Neural progenitor cell (in vitro differentiated cells): ENCODE measurements at regions not wholly inside any gene's neighbourhood (a gene's known extent, or its start where the extent isn't known, plus 50 kb on each side); places are given as distances from the start of the nearest gene placed in this dataset.
A peak's percentile ranks its signal among the peaks of the same experiment; 100 is the strongest.

Experiments used
- DNase-seq: peaks from one replicate; pipeline ENCODE4 v3.0.0-alpha.2; 2016; ENCODE audit warnings: low spot score
- H2AFZ ChIP-seq: fragments of 200-600 bp; sonication (generic); replicated peaks from 2 replicates; pipeline ENCODE4 v1.6.1; 2016; ENCODE audit warnings: antibody characterized with exemption
- H3F3A ChIP-seq: fragments of 200-600 bp; sonication (generic); 2 replicates; pipeline ENCODE4 v1.6.1; 2016; ENCODE audit warnings: antibody characterized with exemption, low read depth
- H3K27ac ChIP-seq: fragments of 200-600 bp; sonication (generic); 2 replicates; pipeline ENCODE4 v1.5.1; 2016; ENCODE audit warnings: mild to moderate bottlenecking
- H3K27me3 ChIP-seq: fragments of 200-600 bp; sonication (generic); 2 replicates; pipeline ENCODE4 v1.6.1; 2016; ENCODE audit warnings: mild to moderate bottlenecking, moderate library complexity
- H3K36me3 ChIP-seq: fragments of 200-600 bp; sonication (generic); 2 replicates; pipeline ENCODE4 v1.5.1; 2016
- H3K4me1 ChIP-seq: fragments of 200-600 bp; sonication (generic); 2 replicates; pipeline ENCODE4 v1.6.1; 2016; ENCODE audit warnings: mixed run types
- H3K4me2 ChIP-seq: fragments of 200-600 bp; sonication (generic); 2 replicates; pipeline ENCODE4 v1.6.1; 2016
- H3K4me3 ChIP-seq: fragments of 200-600 bp; sonication (generic); 2 replicates; pipeline ENCODE4 v1.5.1; 2016
- H3K79me2 ChIP-seq: fragments of 200-600 bp; sonication (generic); 2 replicates; pipeline ENCODE4 v1.6.1; 2016; ENCODE audit warnings: low read depth
- H3K9ac ChIP-seq: fragments of 200-600 bp; sonication (generic); 2 replicates; pipeline ENCODE4 v1.6.1; 2016
- H3K9me3 ChIP-seq: fragments of 200-600 bp; sonication (generic); 2 replicates; pipeline ENCODE4 v1.5.1; 2016; ENCODE audit warnings: low read depth
- H4K20me1 ChIP-seq: fragments of 200-600 bp; sonication (generic); 2 replicates; pipeline ENCODE4 v1.6.1; 2016; ENCODE audit warnings: low read depth
- H3K27ac Mint-ChIP-seq: 3 replicates; pipeline ENCODE4 v1.8.0; 2021; ENCODE audit warnings: mixed read lengths
- H3K27me3 Mint-ChIP-seq: 2 replicates; pipeline ENCODE4 v1.8.0; 2022; ENCODE audit warnings: low read depth, mild to moderate bottlenecking, inconsistent platforms, moderate library complexity, mixed read lengths; ENCODE audit not compliant: insufficient read depth
- H3K36me3 Mint-ChIP-seq: 3 replicates; pipeline ENCODE4 v1.8.0; 2021; ENCODE audit warnings: mixed read lengths
- H3K4me1 Mint-ChIP-seq: 3 replicates; pipeline ENCODE4 v1.8.0; 2021; ENCODE audit warnings: mixed read lengths
- H3K4me3 Mint-ChIP-seq: 3 replicates; pipeline ENCODE4 v1.8.0; 2021; ENCODE audit warnings: mild to moderate bottlenecking, moderate library complexity, mixed read lengths
- H3K9me3 Mint-ChIP-seq: 3 replicates; pipeline ENCODE4 v1.8.0; 2020; ENCODE audit warnings: mixed read lengths
- EZH2 ChIP-seq: fragments of 200-600 bp; sonication (generic); IDR thresholded peaks from 2 replicates; pipeline ENCODE4 v1.6.1; 2017; ENCODE audit warnings: antibody characterized with exemption, mild to moderate bottlenecking, moderate library complexity
- EZH2phosphoT487 ChIP-seq: fragments of 200-600 bp; sonication (generic); IDR thresholded peaks from 2 replicates; pipeline ENCODE4 v1.6.1; 2017; ENCODE audit warnings: antibody characterized with exemption
- TF ChIP-seq, protein P1 (sequence below): fragments of 200-600 bp; sonication (generic); IDR thresholded peaks from 2 replicates; pipeline ENCODE4 v1.5.1; 2017; ENCODE audit warnings: antibody characterized with exemption, mild to moderate bottlenecking

DNA sequence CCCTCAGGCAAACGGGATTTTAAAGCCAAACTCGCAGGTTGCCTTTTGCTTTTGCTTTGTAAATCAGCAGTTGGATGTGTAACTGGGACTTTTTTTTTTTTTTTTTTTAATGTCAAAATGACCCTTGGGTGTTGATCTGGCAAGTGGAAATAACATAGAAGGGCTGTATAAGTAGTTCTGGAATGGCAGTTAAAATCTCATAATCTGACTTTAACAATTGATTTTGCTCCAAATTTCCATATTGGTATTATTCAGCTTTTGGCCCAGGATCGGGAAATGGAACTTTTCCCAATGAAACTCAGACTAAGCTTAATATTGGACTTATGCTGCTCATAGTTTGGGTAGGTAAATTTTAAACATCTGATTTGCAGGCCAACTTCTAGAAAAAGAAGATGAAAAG, 346.8 kb upstream of the NUDT12 start:
- H3K4me1 Mint-ChIP-seq: peaks cover 9% of the 10 kb centered on the region
- no peaks in the 10 kb centered on the region for H3K27me3 Mint-ChIP-seq
- no peak overlapping the region for H3K4me3 ChIP-seq
- H3K4me1 ChIP-seq: peaks cover 12% of the 10 kb centered on the region
- H2AFZ ChIP-seq: no peak overlapping the region
- TF ChIP-seq, protein P1, sequence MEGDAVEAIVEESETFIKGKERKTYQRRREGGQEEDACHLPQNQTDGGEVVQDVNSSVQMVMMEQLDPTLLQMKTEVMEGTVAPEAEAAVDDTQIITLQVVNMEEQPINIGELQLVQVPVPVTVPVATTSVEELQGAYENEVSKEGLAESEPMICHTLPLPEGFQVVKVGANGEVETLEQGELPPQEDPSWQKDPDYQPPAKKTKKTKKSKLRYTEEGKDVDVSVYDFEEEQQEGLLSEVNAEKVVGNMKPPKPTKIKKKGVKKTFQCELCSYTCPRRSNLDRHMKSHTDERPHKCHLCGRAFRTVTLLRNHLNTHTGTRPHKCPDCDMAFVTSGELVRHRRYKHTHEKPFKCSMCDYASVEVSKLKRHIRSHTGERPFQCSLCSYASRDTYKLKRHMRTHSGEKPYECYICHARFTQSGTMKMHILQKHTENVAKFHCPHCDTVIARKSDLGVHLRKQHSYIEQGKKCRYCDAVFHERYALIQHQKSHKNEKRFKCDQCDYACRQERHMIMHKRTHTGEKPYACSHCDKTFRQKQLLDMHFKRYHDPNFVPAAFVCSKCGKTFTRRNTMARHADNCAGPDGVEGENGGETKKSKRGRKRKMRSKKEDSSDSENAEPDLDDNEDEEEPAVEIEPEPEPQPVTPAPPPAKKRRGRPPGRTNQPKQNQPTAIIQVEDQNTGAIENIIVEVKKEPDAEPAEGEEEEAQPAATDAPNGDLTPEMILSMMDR: no peak
- TF ChIP-seq EZH2 (no peak), EZH2phosphoT487 (no peak)
- DNase-seq: no peak
- no peaks in the 10 kb centered on the region for H3F3A ChIP-seq
- no peak overlapping the region for H3K4me2 ChIP-seq
- no peaks in the 10 kb centered on the region for H3K36me3 ChIP-seq
- H3K4me3 Mint-ChIP-seq: no peak overlapping the region
- H3K27me3 ChIP-seq: no peaks in the 10 kb centered on the region
- no peaks in the 10 kb centered on the region for H3K79me2 ChIP-seq
- H3K27ac Mint-ChIP-seq: no peak overlapping the region
- no peaks in the 10 kb centered on the region for H4K20me1 ChIP-seq
- H3K27ac ChIP-seq: no peak overlapping the region
- H3K9ac ChIP-seq: no peak overlapping the region
- peaks cover 5% of the 10 kb centered on the region for H3K9me3 Mint-ChIP-seq
- H3K36me3 Mint-ChIP-seq: no peaks in the 10 kb centered on the region
- H3K9me3 ChIP-seq: no peaks in the 10 kb centered on the region

GRCh38 chr5:103908336-103909080, 345.9 kb upstream of the NUDT12 start:
- no peaks in the 10 kb centered on the region for H3K27me3 Mint-ChIP-seq
- no peaks in the 10 kb centered on the region for H3F3A ChIP-seq
- no peaks in the 10 kb centered on the region for H3K9me3 ChIP-seq
- no peaks in the 10 kb centered on the region for H3K36me3 ChIP-seq
- H3K27ac ChIP-seq: no peak overlapping the region
- peaks cover 11% of the 10 kb centered on the region for H3K9me3 Mint-ChIP-seq
- H3K36me3 Mint-ChIP-seq: no peaks in the 10 kb centered on the region
- peak overlapping the region; percentile 95 for H2AFZ ChIP-seq
- no peaks in the 10 kb centered on the region for H4K20me1 ChIP-seq
- no peaks in the 10 kb centered on the region for H3K79me2 ChIP-seq
- peaks cover 9% of the 10 kb centered on the region for H3K4me1 Mint-ChIP-seq
- no peak overlapping the region for H3K4me3 Mint-ChIP-seq
- H3K27me3 ChIP-seq: no peaks in the 10 kb centered on the region
- TF ChIP-seq, protein P1: no peak
- no peak for TF ChIP-seq EZH2phosphoT487
- TF ChIP-seq EZH2: no peak
- H3K27ac Mint-ChIP-seq: no peak overlapping the region
- H3K9ac ChIP-seq: no peak overlapping the region
- no peak overlapping the region for H3K4me3 ChIP-seq
- peak overlapping the region; percentile 26 for H3K4me2 ChIP-seq
- DNase-seq: peak; percentile 38
- peaks cover 12% of the 10 kb centered on the region for H3K4me1 ChIP-seq

DNA sequence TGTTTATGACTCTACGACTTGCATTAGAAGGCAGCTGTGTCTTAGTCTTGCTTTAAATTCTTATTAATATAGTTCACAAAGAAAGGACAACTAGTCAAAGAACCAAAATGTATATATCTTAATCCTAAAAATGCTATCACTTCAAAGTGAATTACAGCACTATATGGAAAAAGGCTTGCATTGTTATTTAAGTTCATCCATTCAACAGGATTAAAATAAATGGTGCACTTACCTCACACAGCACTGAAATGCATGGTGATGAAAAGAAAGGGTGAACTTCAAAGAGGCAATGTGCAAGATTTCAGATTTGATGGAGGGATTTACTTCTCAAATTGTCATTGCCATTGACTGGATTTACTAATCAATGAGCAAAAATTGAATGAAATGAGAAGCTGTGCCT, 344.4 kb upstream of the NUDT12 start:
- Histone ChIP-seq H3K4me1 (peaks cover 12% of the 10 kb centered on the region), H3K9me3 (no peaks in the 10 kb centered on the region), H3K27ac (no peak overlapping the region), H3K9ac (no peak overlapping the region), H3K4me2 (no peak overlapping the region), H2AFZ (no peak overlapping the region), H4K20me1 (no peaks in the 10 kb centered on the region), H3F3A (no peaks in the 10 kb centered on the region), H3K36me3 (no peaks in the 10 kb centered on the region), H3K27me3 (no peaks in the 10 kb centered on the region), H3K4me3 (no peak overlapping the region), H3K79me2 (no peaks in the 10 kb centered on the region)
- H3K27me3 Mint-ChIP-seq: no peaks in the 10 kb centered on the region
- H3K36me3 Mint-ChIP-seq: no peaks in the 10 kb centered on the region
- peaks cover 11% of the 10 kb centered on the region for H3K9me3 Mint-ChIP-seq
- H3K4me1 Mint-ChIP-seq: peaks cover 9% of the 10 kb centered on the region
- no peak overlapping the region for H3K4me3 Mint-ChIP-seq
- no peak overlapping the region for H3K27ac Mint-ChIP-seq
- no peak for TF ChIP-seq EZH2
- TF ChIP-seq, protein P1: no peak
- TF ChIP-seq EZH2phosphoT487: no peak
- no peak for DNase-seq
